B cell (primary cell): ENCODE measurements at regions not wholly inside any gene's neighbourhood (a gene's known extent, or its start where the extent isn't known, plus 50 kb on each side); places are given as distances from the start of the nearest gene placed in this dataset.

Experiments used
- ATAC-seq: fragments of 200-7000 bp; cut with Tn5 transposase; one replicate; pipeline ENCODE4 v1.10.0; 2021; ENCODE audit warnings: low read depth, mild to moderate bottlenecking, moderate number of reproducible peaks, moderate library complexity
- CTCF ChIA-PET: fragments of 350-600 bp; sonication (Branson Sonifier 250); formaldehyde crosslinking; loops from one replicate; lab custom pipeline; 2021; ENCODE audit warnings: antibody characterized with exemption, inconsistent platforms; lab: Charles Lee
- POLR2A ChIA-PET: fragments of 350-600 bp; sonication (Branson Sonifier 250); formaldehyde crosslinking; loops from one replicate; lab custom pipeline; 2021; ENCODE audit warnings: antibody characterized with exemption; lab: Charles Lee
- DNase-seq: peaks from one replicate; pipeline ENCODE4 v3.0.0; 2013
- H2AFZ ChIP-seq: 2 replicates; pipeline ENCODE4 v1.6.1; 2012; ENCODE audit warnings: mild to moderate bottlenecking, low read depth, low read length; ENCODE audit not compliant: insufficient read depth, poor library complexity, severe bottlenecking
- H3K27ac ChIP-seq, 2 donors: 1 replicate in 1 of 2; 2 replicates in 1 of 2; pipeline ENCODE4 v1.5.1; 2012 to 2013; ENCODE audit warnings: low read length in 2 of 2, mild to moderate bottlenecking in 2 of 2, moderate library complexity in 1 of 2
- H3K27me3 ChIP-seq, 4 experiments: fragments of 200-600 bp in 1 of 4; sonication (generic) in 1 of 4; replicated peaks in 1 of 4; 1 replicate in 2 of 4; 2 replicates in 2 of 4; pipeline versions ENCODE4 v1.6.1 to v1.7.0; 2013 to 2016; ENCODE audit warnings: low read length in 3 of 4, mild to moderate bottlenecking in 2 of 4, mixed read lengths in 1 of 4, moderate library complexity in 1 of 4; ENCODE audit not compliant: insufficient read depth in 4 of 4, control insufficient read depth in 3 of 4; ENCODE audit errors: control extremely low read depth in 1 of 4
- H3K36me3 ChIP-seq, 2 experiments: replicated peaks in 1 of 2; 1 replicate in 1 of 2; 2 replicates in 1 of 2; pipeline versions ENCODE4 v1.6.1 to v1.7.1; 2013; ENCODE audit warnings: low read length in 1 of 2; ENCODE audit not compliant: insufficient read depth in 2 of 2, control insufficient read depth in 1 of 2; ENCODE audit errors: control extremely low read depth in 1 of 2, extremely low read depth in 1 of 2
- H3K4me1 ChIP-seq, 2 donors: fragments of 200-600 bp in 1 of 2; sonication (generic) in 1 of 2; 1 replicate in 1 of 2; 2 replicates in 1 of 2; pipeline versions ENCODE4 v1.5.1 to v1.6.1; 2013 to 2017; ENCODE audit warnings: low read length in 2 of 2; ENCODE audit not compliant: control insufficient read depth in 2 of 2, insufficient read depth in 2 of 2
- H3K4me2 ChIP-seq: replicated peaks from 2 replicates; pipeline ENCODE3; 2012; ENCODE audit warnings: mild to moderate bottlenecking, low read depth, low read length; ENCODE audit not compliant: poor library complexity, severe bottlenecking
- H3K4me3 ChIP-seq, 5 experiments: fragments of 200-600 bp in 1 of 5; sonication (generic) in 1 of 5; 1 replicate in 3 of 5; 2 replicates in 2 of 5; pipeline versions ENCODE4 v1.5.1 to v1.7.0; 2011 to 2016; ENCODE audit warnings: low read length in 4 of 5, mild to moderate bottlenecking in 4 of 5, low read depth in 2 of 5, control low read depth in 1 of 5, moderate library complexity in 1 of 5; ENCODE audit not compliant: insufficient read depth in 1 of 5; ENCODE audit errors: control extremely low read depth in 1 of 5, extremely low read depth in 1 of 5
- H3K79me2 ChIP-seq: fragments of 200-600 bp; sonication (generic); one replicate; pipeline ENCODE4 v1.6.0; 2016; ENCODE audit warnings: low read length; ENCODE audit not compliant: control insufficient read depth, insufficient read depth
- H3K9ac ChIP-seq: fragments of 200-600 bp; sonication (generic); 2 replicates; pipeline ENCODE4 v1.6.1; 2017; ENCODE audit warnings: mild to moderate bottlenecking, low read length, moderate library complexity
- H3K9me3 ChIP-seq, 3 donors: one replicate each; pipeline versions ENCODE4 v1.6.1 to v1.7.1; 2013; ENCODE audit warnings: low read length in 2 of 3; ENCODE audit not compliant: control insufficient read depth in 2 of 3, insufficient read depth in 1 of 3; ENCODE audit errors: control extremely low read depth in 1 of 3
- H4K20me1 ChIP-seq: 2 replicates; pipeline ENCODE4 v1.6.0; 2012; ENCODE audit warnings: mild to moderate bottlenecking, low read length; ENCODE audit not compliant: insufficient read depth, control insufficient read depth, poor library complexity, severe bottlenecking
- H3K27ac Mint-ChIP-seq: one replicate; pipeline ENCODE4 v1.8.0; 2021; ENCODE audit warnings: mixed read lengths
- H3K27me3 Mint-ChIP-seq: one replicate; pipeline ENCODE4 v1.8.0; 2021; ENCODE audit warnings: mixed read lengths
- H3K4me1 Mint-ChIP-seq: one replicate; pipeline ENCODE4 v1.8.0; 2021; ENCODE audit warnings: mixed read lengths
- H3K4me3 Mint-ChIP-seq: one replicate; pipeline ENCODE4 v1.8.0; 2021; ENCODE audit warnings: mixed read lengths
- H3K9me3 Mint-ChIP-seq: one replicate; pipeline ENCODE4 v1.8.0; 2022; ENCODE audit warnings: mixed read lengths; ENCODE audit not compliant: insufficient read depth
- EZH2 ChIP-seq: IDR thresholded peaks from 2 replicates; pipeline ENCODE4 v1.6.1; 2012; ENCODE audit warnings: borderline replicate concordance, low read depth, mild to moderate bottlenecking, moderate library complexity, low read length; ENCODE audit not compliant: insufficient read depth, poor library complexity, severe bottlenecking
- WGBS: methylation state at CpG from one replicate; pipeline ENCODE4 v1.1.5; 2013; ENCODE audit warnings: missing lambda C conversion rate; ENCODE audit not compliant: insufficient coverage; 5-methylcytosine and 5-hydroxymethylcytosine counted together
- intact Hi-C: fragments of 100-400 bp; cut with micrococcal nuclease; formaldehyde crosslinking; loops from one replicate; pipeline ENCODE4 v1.10.0; 2022
- TF ChIP-seq, protein P1 (sequence below): fragments of 200-600 bp; IDR thresholded peaks from one replicate; pipeline ENCODE4 v1.8.0; 2022; ENCODE audit warnings: antibody characterized with exemption, mild to moderate bottlenecking

DNA sequence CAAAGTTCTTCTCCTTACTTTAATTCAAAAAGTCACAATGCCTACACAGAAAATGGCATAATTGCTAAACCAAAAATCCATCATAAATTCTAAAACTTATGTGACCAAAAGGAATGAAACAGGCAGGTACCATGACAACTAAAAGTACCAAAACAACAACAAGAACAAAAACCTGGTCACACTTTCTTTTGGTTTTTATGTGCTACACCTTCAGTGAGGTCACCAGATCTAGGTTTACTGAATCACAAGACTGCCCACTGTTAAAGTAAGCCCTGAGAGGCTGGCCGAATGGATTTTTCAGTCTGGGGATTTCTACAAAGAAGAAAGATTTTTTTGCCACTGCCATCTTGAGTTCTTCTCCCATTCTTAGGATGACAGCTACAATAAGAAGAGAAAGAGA is 583.0 kb upstream of the PKN2 start:
- CTCF ChIA-PET, result interaction anchor here (1.3 kb wide), 1 partner anchor 10 kb away, joined by 3 read pairs; no protein-coding TSS in a partner anchor
- no peaks in the 10 kb centered on the region for H3K9me3 Mint-ChIP-seq

DNA sequence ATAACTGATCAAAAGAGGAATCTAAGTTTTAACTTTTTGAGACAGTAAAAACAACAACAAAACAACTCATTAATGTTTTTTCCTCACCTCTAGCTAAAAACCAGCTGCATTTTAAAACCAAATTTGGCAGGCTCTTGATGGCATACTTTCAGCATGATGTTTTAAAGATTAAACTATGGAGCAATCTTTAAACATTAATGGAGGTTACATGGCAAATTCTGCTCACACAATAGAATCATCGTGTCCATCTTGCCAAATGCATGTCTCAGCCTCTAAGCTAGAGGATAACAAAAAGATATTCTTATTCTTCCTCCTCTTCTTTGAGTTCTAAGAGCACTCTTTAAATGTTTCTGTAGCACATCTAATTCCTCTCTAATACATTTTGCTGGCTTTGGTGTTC is 579.8 kb upstream of the PKN2 start:
- Histone ChIP-seq H3K4me1 (no peaks in the 10 kb centered on the region), H3K36me3 (no peaks in the 10 kb centered on the region), H3K27ac (no peak overlapping the region), H3K27me3 (no peaks in the 10 kb centered on the region), H3K79me2 (no peaks in the 10 kb centered on the region), H3K9me3 (peaks cover 0 to 3% (median 0%) of the 10 kb centered on the region in 3 donors), H3K4me3 (no peak overlapping the region), H3K9ac (no peak overlapping the region), H2AFZ (no peak overlapping the region), H3K4me2 (no peak overlapping the region), H4K20me1 (no peaks in the 10 kb centered on the region)
- no peak for ATAC-seq
- WGBS, result no CpG with 5 or more reads among the region's 1 CpG
- H3K27ac Mint-ChIP-seq, result no peak overlapping the region
- no peak for DNase-seq
- no peaks in the 10 kb centered on the region for H3K4me1 Mint-ChIP-seq
- ChIA-PET POLR2A (no interaction called here), CTCF (no interaction called here)
- TF ChIP-seq, protein P1, sequence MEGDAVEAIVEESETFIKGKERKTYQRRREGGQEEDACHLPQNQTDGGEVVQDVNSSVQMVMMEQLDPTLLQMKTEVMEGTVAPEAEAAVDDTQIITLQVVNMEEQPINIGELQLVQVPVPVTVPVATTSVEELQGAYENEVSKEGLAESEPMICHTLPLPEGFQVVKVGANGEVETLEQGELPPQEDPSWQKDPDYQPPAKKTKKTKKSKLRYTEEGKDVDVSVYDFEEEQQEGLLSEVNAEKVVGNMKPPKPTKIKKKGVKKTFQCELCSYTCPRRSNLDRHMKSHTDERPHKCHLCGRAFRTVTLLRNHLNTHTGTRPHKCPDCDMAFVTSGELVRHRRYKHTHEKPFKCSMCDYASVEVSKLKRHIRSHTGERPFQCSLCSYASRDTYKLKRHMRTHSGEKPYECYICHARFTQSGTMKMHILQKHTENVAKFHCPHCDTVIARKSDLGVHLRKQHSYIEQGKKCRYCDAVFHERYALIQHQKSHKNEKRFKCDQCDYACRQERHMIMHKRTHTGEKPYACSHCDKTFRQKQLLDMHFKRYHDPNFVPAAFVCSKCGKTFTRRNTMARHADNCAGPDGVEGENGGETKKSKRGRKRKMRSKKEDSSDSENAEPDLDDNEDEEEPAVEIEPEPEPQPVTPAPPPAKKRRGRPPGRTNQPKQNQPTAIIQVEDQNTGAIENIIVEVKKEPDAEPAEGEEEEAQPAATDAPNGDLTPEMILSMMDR, result no peak
- TF ChIP-seq EZH2, result no peak
- no peaks in the 10 kb centered on the region for H3K9me3 Mint-ChIP-seq
- peaks cover 10% of the 10 kb centered on the region for H3K27me3 Mint-ChIP-seq
- H3K4me3 Mint-ChIP-seq, result no peak overlapping the region
- intact Hi-C loops, result no loop called here

More for the DNA sequence above, 583.0 kb upstream of the PKN2 start:
- Mint-ChIP-seq H3K27me3 (peaks cover 15% of the 10 kb centered on the region), H3K27ac (no peak overlapping the region), H3K4me3 (no peak overlapping the region), H3K4me1 (no peaks in the 10 kb centered on the region)
- H2AFZ ChIP-seq, result no peak overlapping the region
- no peak overlapping the region for H3K9ac ChIP-seq
- no peak overlapping the region for H3K27ac ChIP-seq
- POLR2A ChIA-PET, result no interaction called here
- no peaks in the 10 kb centered on the region for H3K27me3 ChIP-seq
- H4K20me1 ChIP-seq, result no peaks in the 10 kb centered on the region
- no peak overlapping the region for H3K4me3 ChIP-seq
- no CpG with 5 or more reads among the region's 1 CpG for WGBS
- TF ChIP-seq EZH2, result no peak
- TF ChIP-seq, protein P1, result no peak
- ATAC-seq (no peak), DNase-seq (no peak)
- H3K36me3 ChIP-seq, result no peaks in the 10 kb centered on the region
- no peaks in the 10 kb centered on the region for H3K4me1 ChIP-seq
- H3K79me2 ChIP-seq, result no peaks in the 10 kb centered on the region
- intact Hi-C loops, result no loop called here
- H3K9me3 ChIP-seq, result peaks cover 0 to 3% (median 0%) of the 10 kb centered on the region in 3 donors
- H3K4me2 ChIP-seq, result no peak overlapping the region
